GM12878 (cell line): ENCODE measurements at regions not wholly inside any gene's neighbourhood (a gene's known extent, or its start where the extent isn't known, plus 50 kb on each side); places are given as distances from the start of the nearest gene placed in this dataset.

Experiments
- ATAC-seq: fragments of 200-7000 bp; cut with Tn5 transposase; 3 replicates; pipeline ENCODE4 v1.9.1; 2020; ENCODE audit warnings: mild to moderate bottlenecking, moderate library complexity
- BruUV-seq: library from RNA; stranded (reverse); fragments of 400-500 nt; replicated peaks from 2 replicates; lab custom pipeline; 2021; lab: Mats Ljungman, UMichigan
- CTCF ChIA-PET: fragments of 300-600 bp; sonication (Branson Sonifier 250); formaldehyde crosslinking; extraction: SDS; loops from one replicate; lab custom pipeline; 2021; ENCODE audit warnings: inconsistent platforms; lab: Yijun Ruan, JAX
- POLR2A ChIA-PET: fragments of 350-600 bp; formaldehyde crosslinking; extraction: SDS; loops from one replicate; lab custom pipeline; 2021; ENCODE audit warnings: inconsistent platforms; lab: Charles Lee
- RAD21 ChIA-PET: fragments of 300-600 bp; sonication (Branson Sonifier 250); formaldehyde crosslinking; loops from one replicate; lab custom pipeline; 2023; ENCODE audit warnings: antibody characterized with exemption; ENCODE audit not compliant: unreplicated experiment; lab: Charles Lee
- SMC1A ChIA-PET: fragments of 300-600 bp; sonication (Branson Sonifier 250); formaldehyde crosslinking; loops from one replicate; lab custom pipeline; 2023; ENCODE audit not compliant: unreplicated experiment, uncharacterized antibody; lab: Charles Lee
- DNase-seq: peaks from one replicate; pipeline ENCODE4 v3.0.0-alpha.2; 2011; ENCODE audit warnings: low read depth, low spot score
- FAIRE-seq: peaks from 3 replicates; lab custom pipeline; 2011; peaks lifted over from hg19 to GRCh38; lab: Jason Lieb, UNC
- H2AFZ ChIP-seq: 2 replicates; pipeline ENCODE4 v1.6.0; 2011; ENCODE audit warnings: low read depth, low read length, control low read depth; ENCODE audit not compliant: control insufficient read depth
- H3K27ac ChIP-seq: 2 replicates; pipeline ENCODE4 v1.5.1; 2011; ENCODE audit warnings: control low read depth; ENCODE audit not compliant: control insufficient read depth, insufficient read depth
- H3K27me3 ChIP-seq, 2 experiments: replicated peaks in 1 of 2; 2 replicates each; pipeline versions ENCODE4 v1.6.0 to v1.6.1; 2011; ENCODE audit warnings: low read length in 1 of 2; ENCODE audit not compliant: control insufficient read depth in 2 of 2, insufficient read depth in 2 of 2
- H3K36me3 ChIP-seq, 2 experiments: 2 replicates each; pipeline ENCODE4 v1.5.1; 2011; ENCODE audit warnings: low read length in 1 of 2; ENCODE audit not compliant: control insufficient read depth in 2 of 2, insufficient read depth in 2 of 2
- H3K4me1 ChIP-seq: 2 replicates; pipeline ENCODE4 v1.6.1; 2011; ENCODE audit warnings: mild to moderate bottlenecking, low read length, moderate library complexity, mixed read lengths; ENCODE audit not compliant: control insufficient read depth, insufficient read depth
- H3K4me2 ChIP-seq: 2 replicates; pipeline ENCODE4 v1.6.0; 2011; ENCODE audit warnings: control low read depth; ENCODE audit not compliant: control insufficient read depth, insufficient read depth
- H3K4me3 ChIP-seq: fragments of 200-600 bp; sonication (generic); 2 replicates; pipeline ENCODE4 v1.5.1; 2016
- H3K79me2 ChIP-seq: 2 replicates; pipeline ENCODE4 v1.6.0; 2011; ENCODE audit warnings: low read length; ENCODE audit not compliant: control insufficient read depth, insufficient read depth
- H3K9ac ChIP-seq: 2 replicates; pipeline ENCODE4 v1.8.0; 2011; ENCODE audit warnings: low read length, control low read depth, mixed read lengths; ENCODE audit not compliant: control insufficient read depth, insufficient read depth
- H3K9me3 ChIP-seq: replicated peaks from 3 replicates; pipeline ENCODE4 v1.5.1; 2011; ENCODE audit warnings: mild to moderate bottlenecking, low read length; ENCODE audit not compliant: control insufficient read depth, insufficient read depth
- H4K20me1 ChIP-seq: 2 replicates; pipeline ENCODE4 v1.6.0; 2011; ENCODE audit not compliant: control insufficient read depth, insufficient read depth
- ATF7 ChIP-seq: fragments of 450-650 bp; IDR thresholded peaks from 2 replicates; pipeline ENCODE4 v1.6.1; 2016; ENCODE audit warnings: low read depth, mild to moderate bottlenecking
- CEBPB ChIP-seq, 2 experiments: fragments of 150-350 bp in 1 of 2; IDR thresholded peaks; 2 replicates each; pipeline ENCODE4 v1.6.1; 2012 to 2014; ENCODE audit warnings: low read depth in 2 of 2, low read length in 2 of 2, borderline replicate concordance in 1 of 2, inconsistent platforms in 1 of 2
- EP300 ChIP-seq, 2 experiments: fragments of 150-350 bp in 1 of 2; IDR thresholded peaks; 2 replicates each; pipeline ENCODE4 v1.6.1; 2011 to 2012; ENCODE audit warnings: low read depth in 2 of 2, low read length in 2 of 2, borderline replicate concordance in 1 of 2, improper control_type of control experiment in 1 of 2, inconsistent platforms in 1 of 2; ENCODE audit not compliant: control insufficient read depth in 1 of 2
- FOS ChIP-seq: IDR thresholded peaks from 3 replicates; pipeline ENCODE4 v1.6.1; 2011; ENCODE audit warnings: borderline replicate concordance; ENCODE audit not compliant: insufficient read length; ENCODE audit errors: extremely low read depth
- FOXM1 ChIP-seq: IDR thresholded peaks from 2 replicates; pipeline ENCODE4 v1.6.1; 2012; ENCODE audit warnings: low read depth, mild to moderate bottlenecking, inconsistent platforms, low read length, moderate library complexity
- HDAC6 ChIP-seq: fragments of 200-600 bp; sonication (generic); IDR thresholded peaks from one replicate; pipeline ENCODE4 v1.8.0; 2017; ENCODE audit warnings: antibody characterized with exemption; ENCODE audit not compliant: unreplicated experiment
- LARP7 ChIP-seq: fragments of 450-650 bp; IDR thresholded peaks from 2 replicates; pipeline ENCODE4 v1.6.1; 2017; ENCODE audit warnings: mild to moderate bottlenecking
- SIN3A ChIP-seq: IDR thresholded peaks from 2 replicates; pipeline ENCODE4 v1.6.1; 2012; ENCODE audit warnings: low read depth, low read length, improper control_type of control experiment
- SIX5 ChIP-seq: IDR thresholded peaks from 2 replicates; pipeline ENCODE4 v1.6.1; 2011; ENCODE audit warnings: mild to moderate bottlenecking, low read depth, low read length, moderate library complexity; ENCODE audit not compliant: severe bottlenecking
- SMAD1 ChIP-seq: fragments of 450-650 bp; IDR thresholded peaks from 2 replicates; pipeline ENCODE4 v1.6.1; 2018; ENCODE audit warnings: mild to moderate bottlenecking, low read depth; ENCODE audit not compliant: partially characterized antibody
- SMC3 ChIP-seq: IDR thresholded peaks from 2 replicates; pipeline ENCODE4 v1.6.1; 2011; ENCODE audit warnings: low read length, improper control_type of control experiment, borderline replicate concordance
- SPI1 ChIP-seq: IDR thresholded peaks from 2 replicates; pipeline ENCODE4 v1.6.1; 2011; ENCODE audit warnings: low read depth, mild to moderate bottlenecking, low read length, moderate library complexity, borderline replicate concordance; ENCODE audit not compliant: insufficient read depth
- STAT1 ChIP-seq: fragments of 450-650 bp; conservative IDR thresholded peaks from 2 replicates; pipeline ENCODE4 v1.6.1; 2014; ENCODE audit warnings: antibody characterized with exemption, mild to moderate bottlenecking
- TBL1XR1 ChIP-seq: IDR thresholded peaks from 2 replicates; pipeline ENCODE4 v1.6.1; 2012; ENCODE audit warnings: low read depth, low read length, improper control_type of control experiment
- TCF3 ChIP-seq: IDR thresholded peaks from 2 replicates; pipeline ENCODE4 v1.6.1; 2012; ENCODE audit warnings: low read depth, mild to moderate bottlenecking, low read length, borderline replicate concordance; ENCODE audit not compliant: insufficient read depth
- TCF7 ChIP-seq: IDR thresholded peaks from 2 replicates; pipeline ENCODE4 v1.6.1; 2014; ENCODE audit warnings: antibody characterized with exemption, borderline replicate concordance
- WGBS: methylation state at CpG from one replicate; pipeline ENCODE4 v1.1.6; 2016; ENCODE audit warnings: low lambda C conversion rate; ENCODE audit not compliant: insufficient replicate concordance, insufficient coverage; ENCODE audit errors: missing lambda C conversion rate; 5-methylcytosine and 5-hydroxymethylcytosine counted together
- in situ Hi-C: fragments of 300-500 bp; cut with MboI; formaldehyde crosslinking; loops from 9 replicates; pipeline ENCODE4 v1.14.3; 2018; ENCODE audit warnings: mixed read lengths
- intact Hi-C: fragments of 100-400 bp; cut with micrococcal nuclease; formaldehyde crosslinking; loops from one replicate; pipeline ENCODE4 v1.14.2; 2022; ENCODE audit not compliant: unreplicated experiment
- TF ChIP-seq, protein P1 (sequence below): fragments of 450-650 bp; formaldehyde crosslinking; IDR thresholded peaks from 2 replicates; pipeline ENCODE4 v1.4.0; 2020; ENCODE audit warnings: mild to moderate bottlenecking, moderate library complexity

DNA sequence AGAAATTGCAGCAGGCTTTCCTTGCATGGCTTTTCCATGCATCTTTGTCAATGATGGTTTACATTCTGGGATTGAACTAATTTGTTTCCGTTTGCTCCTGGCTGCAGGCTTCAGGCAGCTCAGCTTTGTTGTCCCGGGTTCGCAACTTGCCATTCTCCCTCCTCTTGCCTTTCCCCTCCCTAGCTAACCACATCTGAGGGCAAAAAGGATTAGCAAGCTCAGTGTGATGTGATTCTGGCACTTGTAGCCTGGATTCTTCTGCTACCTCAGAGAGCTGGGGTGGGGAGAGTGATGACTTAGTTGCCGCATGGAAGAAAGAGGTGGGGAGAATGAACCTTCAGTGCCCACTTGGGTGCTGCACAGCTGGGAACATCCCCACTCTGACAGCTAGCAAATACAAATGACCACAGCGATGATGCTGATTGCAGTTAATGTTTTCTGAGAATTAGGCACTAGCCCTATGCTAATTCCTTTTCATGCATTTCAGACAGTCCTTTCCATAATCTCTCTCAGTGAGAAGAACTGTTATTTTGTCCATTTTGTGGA, 120.2 kb upstream of the SALL1 start (continued):
- TF ChIP-seq, protein P1, sequence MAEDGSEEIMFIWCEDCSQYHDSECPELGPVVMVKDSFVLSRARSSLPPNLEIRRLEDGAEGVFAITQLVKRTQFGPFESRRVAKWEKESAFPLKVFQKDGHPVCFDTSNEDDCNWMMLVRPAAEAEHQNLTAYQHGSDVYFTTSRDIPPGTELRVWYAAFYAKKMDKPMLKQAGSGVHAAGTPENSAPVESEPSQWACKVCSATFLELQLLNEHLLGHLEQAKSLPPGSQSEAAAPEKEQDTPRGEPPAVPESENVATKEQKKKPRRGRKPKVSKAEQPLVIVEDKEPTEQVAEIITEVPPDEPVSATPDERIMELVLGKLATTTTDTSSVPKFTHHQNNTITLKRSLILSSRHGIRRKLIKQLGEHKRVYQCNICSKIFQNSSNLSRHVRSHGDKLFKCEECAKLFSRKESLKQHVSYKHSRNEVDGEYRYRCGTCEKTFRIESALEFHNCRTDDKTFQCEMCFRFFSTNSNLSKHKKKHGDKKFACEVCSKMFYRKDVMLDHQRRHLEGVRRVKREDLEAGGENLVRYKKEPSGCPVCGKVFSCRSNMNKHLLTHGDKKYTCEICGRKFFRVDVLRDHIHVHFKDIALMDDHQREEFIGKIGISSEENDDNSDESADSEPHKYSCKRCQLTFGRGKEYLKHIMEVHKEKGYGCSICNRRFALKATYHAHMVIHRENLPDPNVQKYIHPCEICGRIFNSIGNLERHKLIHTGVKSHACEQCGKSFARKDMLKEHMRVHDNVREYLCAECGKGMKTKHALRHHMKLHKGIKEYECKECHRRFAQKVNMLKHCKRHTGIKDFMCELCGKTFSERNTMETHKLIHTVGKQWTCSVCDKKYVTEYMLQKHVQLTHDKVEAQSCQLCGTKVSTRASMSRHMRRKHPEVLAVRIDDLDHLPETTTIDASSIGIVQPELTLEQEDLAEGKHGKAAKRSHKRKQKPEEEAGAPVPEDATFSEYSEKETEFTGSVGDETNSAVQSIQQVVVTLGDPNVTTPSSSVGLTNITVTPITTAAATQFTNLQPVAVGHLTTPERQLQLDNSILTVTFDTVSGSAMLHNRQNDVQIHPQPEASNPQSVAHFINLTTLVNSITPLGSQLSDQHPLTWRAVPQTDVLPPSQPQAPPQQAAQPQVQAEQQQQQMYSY (CRISPR knock-in tag), result no peak

DNA sequence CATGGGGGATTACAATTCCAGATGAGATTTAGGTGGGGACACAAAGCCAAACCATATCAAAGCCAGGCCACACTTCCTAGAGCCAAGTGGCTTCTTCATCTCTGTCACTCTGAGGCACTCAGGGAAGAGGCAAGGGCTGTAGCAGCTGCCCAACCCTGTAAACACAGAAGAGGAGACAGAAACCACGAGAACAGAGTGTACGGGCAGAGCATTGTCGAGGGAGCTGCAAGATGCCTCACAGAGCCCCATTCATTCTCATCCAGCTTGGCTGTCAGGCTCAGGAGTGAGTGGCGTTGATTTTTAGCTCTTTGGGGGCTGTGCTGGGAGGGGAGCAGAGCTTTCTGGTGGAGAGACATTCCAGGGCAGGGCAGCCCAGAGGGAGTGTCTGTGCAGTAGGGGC, 117.2 kb upstream of the SALL1 start:
- in situ Hi-C loops, result no loop called here
- no peak overlapping the region for H3K9ac ChIP-seq
- no peak overlapping the region for H3K4me2 ChIP-seq
- no peak for ATAC-seq
- H3K36me3 ChIP-seq, result no peaks in the 10 kb centered on the region
- ChIA-PET SMC1A (no interaction called here), CTCF (no interaction called here), POLR2A (no interaction called here), RAD21 (no interaction called here)
- no peak overlapping the region for H2AFZ ChIP-seq
- intact Hi-C loops, result loop anchor here (10.0 kb wide), 1 partner anchor 63 kb away; no protein-coding TSS in a partner anchor
- WGBS, result 0% methylated on average over 4 of the region's 4 CpGs
- no peaks in the 10 kb centered on the region for H3K4me1 ChIP-seq
- no peaks in the 10 kb centered on the region for H3K27me3 ChIP-seq
- TF ChIP-seq ATF7 (no peak), SMC3 (no peak), CEBPB (IDR thresholded peaks at IDR 0.05; ENCODE audit: borderline replicate concordance in 1 of 2, low read depth in 2 of 2, low read length in 2 of 2) (no peak), EP300 (IDR thresholded peaks at IDR 0.05; ENCODE audit: borderline replicate concordance in 1 of 2, control insufficient read depth in 1 of 2, low read depth in 2 of 2, low read length in 2 of 2) (no peak), FOXM1 (no peak), SPI1 (no peak), SIX5 (no peak), LARP7 (no peak), FOS (no peak), HDAC6 (no peak), SMAD1 (no peak), SIN3A (no peak), TBL1XR1 (no peak), STAT1 (no peak), TCF7 (no peak), TCF3 (no peak)
- FAIRE-seq, result no peak
- no peaks in the 10 kb centered on the region for H4K20me1 ChIP-seq
- H3K9me3 ChIP-seq, result no peaks in the 10 kb centered on the region
- H3K27ac ChIP-seq, result no peak overlapping the region
- H3K79me2 ChIP-seq, result no peaks in the 10 kb centered on the region
- BruUV-seq, result no TSS peak
- H3K4me3 ChIP-seq, result no peak overlapping the region
- no peak for DNase-seq
